D721Med (cell line): ENCODE measurements at regions not wholly inside any gene's neighbourhood (a gene's known extent, or its start where the extent isn't known, plus 50 kb on each side); places are given as distances from the start of the nearest gene placed in this dataset.

Experiments used
- DNase-seq: peaks from one replicate; pipeline ENCODE4 v3.0.0; 2011; ENCODE audit warnings: low spot score; ENCODE audit not compliant: insufficient read length
- FAIRE-seq: peaks from 2 replicates; lab custom pipeline; 2011; peaks lifted over from hg19 to GRCh38; lab: Jason Lieb, UNC
- CTCF ChIP-seq: IDR thresholded peaks from 2 replicates; pipeline ENCODE4 v1.5.1; 2012; ENCODE audit warnings: mild to moderate bottlenecking, control low read depth; ENCODE audit not compliant: insufficient read depth; ENCODE audit errors: missing control alignments

GRCh38 chr2:67091681-67092080 lies 305.5 kb upstream of the ETAA1 start:
- no peak for DNase-seq
- no peak for TF ChIP-seq CTCF
- FAIRE-seq, result no peak

- no peak for DNase-seq
- no peak for TF ChIP-seq CTCF
- FAIRE-seq, result no peak
These were observed 302.0 kb upstream of the ETAA1 start for GRCh38 chr2:67095121-67095520.

GRCh38 chr2:67096886-67097285 lies 300.2 kb upstream of the ETAA1 start:
- FAIRE-seq (no peak), DNase-seq (no peak)
- no peak for TF ChIP-seq CTCF

- TF ChIP-seq CTCF, result no peak
- DNase-seq (no peak), FAIRE-seq (no peak)
These were observed 294.0 kb upstream of the ETAA1 start for GRCh38 chr2:67103157-67103556.

GRCh38 chr2:67108231-67108630 lies 288.9 kb upstream of the ETAA1 start:
- no peak for DNase-seq
- no peak for TF ChIP-seq CTCF
- no peak for FAIRE-seq

GRCh38 chr2:67124531-67124930 lies 272.6 kb upstream of the ETAA1 start:
- DNase-seq (no peak), FAIRE-seq (no peak)
- TF ChIP-seq CTCF, result no peak

- no peak for FAIRE-seq
- TF ChIP-seq CTCF, result no peak
- no peak for DNase-seq
These were observed 266.4 kb upstream of the ETAA1 start for GRCh38 chr2:67130531-67131256.
